ENCODE measurements at regions not wholly inside any gene's neighbourhood (a gene's known extent, or its start where the extent isn't known, plus 50 kb on each side); places are given as distances from the start of the nearest gene placed in this dataset.

DNA sequence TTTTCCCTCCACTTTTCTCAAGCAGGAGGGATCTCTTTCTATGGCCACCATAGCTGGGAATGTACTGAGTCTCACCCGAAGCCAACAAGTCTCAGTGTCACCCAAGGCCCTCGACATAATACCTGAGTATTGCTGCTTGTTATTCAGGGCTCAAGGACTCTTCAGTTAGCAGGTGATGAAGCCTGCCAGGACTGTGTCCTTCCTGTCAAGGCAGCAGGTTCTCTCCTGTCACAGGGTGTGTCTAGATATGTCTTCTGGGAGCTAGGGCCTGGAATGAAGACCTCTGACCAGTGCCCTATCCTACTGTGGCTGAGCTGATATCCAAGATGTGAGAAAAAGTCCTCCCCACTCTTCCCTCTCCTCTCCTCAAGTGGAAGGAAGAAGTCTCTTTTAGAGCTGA, 391.0 kb upstream of the DIPK2B start:
- Histone ChIP-seq H3K27me3 (ENCODE audit: insufficient read depth, low read length) (no peaks in the 10 kb centered on the region), H3K4me1 (ENCODE audit: insufficient read depth, low read length) (no peaks in the 10 kb centered on the region), H3K79me1 (ENCODE audit: insufficient read depth, low read depth, low read length, poor library complexity, severe bottlenecking) (no peaks in the 10 kb centered on the region), H3K79me2 (ENCODE audit: insufficient read depth, low read length) (no peaks in the 10 kb centered on the region), H3K23ac (ENCODE audit: insufficient read length, low read depth, low read length) (no peak overlapping the region), H3K18ac (ENCODE audit: insufficient read length, low read depth, low read length) (no peak overlapping the region), H2AFZ (ENCODE audit: low read length) (no peak overlapping the region), H2BK120ac (ENCODE audit: low read depth, low read length, poor library complexity, severe bottlenecking) (no peak overlapping the region), H3K4me2 (ENCODE audit: insufficient read depth, insufficient read length, low read length) (no peak overlapping the region), H4K5ac (ENCODE audit: insufficient read length, low read depth, low read length) (no peak overlapping the region), H2BK5ac (ENCODE audit: insufficient read length, low read length) (no peak overlapping the region), H4K8ac (replicated peaks; ENCODE audit: insufficient read length, low read depth, low read length) (no peak overlapping the region), H2AK5ac (ENCODE audit: insufficient read length, low read length) (no peak overlapping the region), H3K14ac (ENCODE audit: insufficient read depth, low read length) (no peak overlapping the region), H2BK15ac (ENCODE audit: low read depth, low read length) (no peak overlapping the region), H3K23me2 (ENCODE audit: insufficient read length, low read depth, low read length, poor library complexity, severe bottlenecking) (no peaks in the 10 kb centered on the region), H3K27ac (ENCODE audit: insufficient read length, low read depth, low read length) (no peak overlapping the region), H3K4ac (ENCODE audit: low read depth, low read length) (no peak overlapping the region), H2BK20ac (ENCODE audit: low read depth, low read length, poor library complexity, severe bottlenecking) (no peak overlapping the region), H3T11ph (ENCODE audit: low read length) (no peak overlapping the region), H4K91ac (ENCODE audit: insufficient read length, low read depth, low read length) (no peak overlapping the region), H3K9ac (ENCODE audit: extremely low read depth, insufficient read length, low read length) (no peak overlapping the region), H2BK12ac (ENCODE audit: insufficient read length, low read depth, low read length) (no peak overlapping the region), H4K20me1 (ENCODE audit: control insufficient read depth, insufficient read depth, insufficient read length) (no peaks in the 10 kb centered on the region), H3K56ac (ENCODE audit: insufficient read length, low read depth, low read length) (no peak overlapping the region), H3K9me3 (ENCODE audit: control insufficient read depth, low read depth, low read length) (peaks cover 7% of the 10 kb centered on the region)
- H3K4me3 Mint-ChIP-seq, result no peak overlapping the region
- H3K4me1 Mint-ChIP-seq, result no peaks in the 10 kb centered on the region
- H3K27me3 Mint-ChIP-seq (ENCODE audit: low read depth), result no peaks in the 10 kb centered on the region; the same call in 1 of the 2 replicates
- no peak overlapping the region for H3K27ac Mint-ChIP-seq
- H3K9me3 Mint-ChIP-seq, result peaks cover 70 to 77% of the 10 kb centered on the region in 2 experiments
- peaks cover 3 to 14% (median 5%) of the 10 kb centered on the region in 3 experiments; a peak in 5 of 7 replicates for H3K36me3 Mint-ChIP-seq (ENCODE audit: insufficient read depth in 1 of 3, low read depth in 3 of 3)
- TF ChIP-seq, protein P1, sequence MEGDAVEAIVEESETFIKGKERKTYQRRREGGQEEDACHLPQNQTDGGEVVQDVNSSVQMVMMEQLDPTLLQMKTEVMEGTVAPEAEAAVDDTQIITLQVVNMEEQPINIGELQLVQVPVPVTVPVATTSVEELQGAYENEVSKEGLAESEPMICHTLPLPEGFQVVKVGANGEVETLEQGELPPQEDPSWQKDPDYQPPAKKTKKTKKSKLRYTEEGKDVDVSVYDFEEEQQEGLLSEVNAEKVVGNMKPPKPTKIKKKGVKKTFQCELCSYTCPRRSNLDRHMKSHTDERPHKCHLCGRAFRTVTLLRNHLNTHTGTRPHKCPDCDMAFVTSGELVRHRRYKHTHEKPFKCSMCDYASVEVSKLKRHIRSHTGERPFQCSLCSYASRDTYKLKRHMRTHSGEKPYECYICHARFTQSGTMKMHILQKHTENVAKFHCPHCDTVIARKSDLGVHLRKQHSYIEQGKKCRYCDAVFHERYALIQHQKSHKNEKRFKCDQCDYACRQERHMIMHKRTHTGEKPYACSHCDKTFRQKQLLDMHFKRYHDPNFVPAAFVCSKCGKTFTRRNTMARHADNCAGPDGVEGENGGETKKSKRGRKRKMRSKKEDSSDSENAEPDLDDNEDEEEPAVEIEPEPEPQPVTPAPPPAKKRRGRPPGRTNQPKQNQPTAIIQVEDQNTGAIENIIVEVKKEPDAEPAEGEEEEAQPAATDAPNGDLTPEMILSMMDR (conservative IDR thresholded peaks at IDR 0.05), result no peak
- WGBS (ENCODE audit: extremely low coverage, insufficient read length, low lambda C conversion rate), result no CpG with 5 or more reads among the region's 2 CpGs
- DNase-seq, result no peak
